Astrocyte of the cerebellum (primary cell): ENCODE measurements at regions not wholly inside any gene's neighbourhood (a gene's known extent, or its start where the extent isn't known, plus 50 kb on each side); places are given as distances from the start of the nearest gene placed in this dataset.

ENCODE experiments used
- DNase-seq: peaks from one replicate; pipeline ENCODE4 v3.0.0-alpha.2; 2011; ENCODE audit warnings: low read depth
- H3K4me3 ChIP-seq: 2 replicates; pipeline ENCODE4 v1.5.1; 2011; ENCODE audit warnings: mild to moderate bottlenecking, low read depth, low read length, moderate library complexity
- in situ Hi-C: cut with HindIII; loops from 2 replicates; pipeline ENCODE4 v1.10.0; 2017; ENCODE audit warnings: low sequenced_read_pairs
- TF ChIP-seq, protein P1 (sequence below): IDR thresholded peaks from 2 replicates; pipeline ENCODE4 v1.5.1; 2012; ENCODE audit warnings: low read length, low read depth, moderate library complexity, mild to moderate bottlenecking; ENCODE audit errors: missing control alignments

DNA sequence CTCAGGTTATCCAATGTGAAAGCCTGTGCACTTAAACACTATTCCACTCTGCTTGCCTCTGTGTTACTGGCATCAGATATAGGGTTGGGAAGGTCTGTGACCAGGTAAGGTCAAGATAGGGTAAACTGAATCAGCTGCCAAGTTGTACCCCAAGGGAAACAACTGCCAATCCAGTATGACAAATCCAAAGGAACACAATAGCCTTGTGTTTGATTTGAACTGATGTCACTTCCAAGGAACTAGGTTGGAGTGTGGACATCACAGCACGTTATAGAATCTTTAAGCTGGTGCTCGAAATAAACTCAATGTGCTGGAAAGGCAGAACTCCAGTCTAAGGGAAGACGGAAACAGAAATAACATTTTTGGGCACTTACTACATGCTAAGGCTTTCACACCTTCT, 223.4 kb upstream of the BTG1 start:
- DNase-seq: no peak
- TF ChIP-seq, protein P1, sequence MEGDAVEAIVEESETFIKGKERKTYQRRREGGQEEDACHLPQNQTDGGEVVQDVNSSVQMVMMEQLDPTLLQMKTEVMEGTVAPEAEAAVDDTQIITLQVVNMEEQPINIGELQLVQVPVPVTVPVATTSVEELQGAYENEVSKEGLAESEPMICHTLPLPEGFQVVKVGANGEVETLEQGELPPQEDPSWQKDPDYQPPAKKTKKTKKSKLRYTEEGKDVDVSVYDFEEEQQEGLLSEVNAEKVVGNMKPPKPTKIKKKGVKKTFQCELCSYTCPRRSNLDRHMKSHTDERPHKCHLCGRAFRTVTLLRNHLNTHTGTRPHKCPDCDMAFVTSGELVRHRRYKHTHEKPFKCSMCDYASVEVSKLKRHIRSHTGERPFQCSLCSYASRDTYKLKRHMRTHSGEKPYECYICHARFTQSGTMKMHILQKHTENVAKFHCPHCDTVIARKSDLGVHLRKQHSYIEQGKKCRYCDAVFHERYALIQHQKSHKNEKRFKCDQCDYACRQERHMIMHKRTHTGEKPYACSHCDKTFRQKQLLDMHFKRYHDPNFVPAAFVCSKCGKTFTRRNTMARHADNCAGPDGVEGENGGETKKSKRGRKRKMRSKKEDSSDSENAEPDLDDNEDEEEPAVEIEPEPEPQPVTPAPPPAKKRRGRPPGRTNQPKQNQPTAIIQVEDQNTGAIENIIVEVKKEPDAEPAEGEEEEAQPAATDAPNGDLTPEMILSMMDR: no peak
- in situ Hi-C loops: no loop called here
- H3K4me3 ChIP-seq: no peak overlapping the region

DNA sequence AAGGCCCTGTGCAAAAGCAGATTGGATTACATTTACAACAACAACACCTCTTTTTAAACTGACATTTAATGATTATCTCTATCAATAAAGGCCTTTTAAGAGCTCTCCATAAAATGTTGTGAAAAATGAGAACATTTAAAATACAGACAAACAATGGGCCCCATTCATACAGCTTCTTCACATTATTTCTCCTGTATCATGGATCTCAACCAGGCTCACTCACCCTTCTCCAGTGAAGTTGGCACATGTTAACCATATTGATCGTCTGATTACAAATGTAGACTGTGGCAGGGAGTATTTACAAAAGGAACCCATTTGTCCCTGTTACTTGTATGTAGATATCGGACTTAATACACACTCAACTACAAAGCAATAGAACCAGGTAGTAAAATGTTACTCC, 220.2 kb upstream of the BTG1 start:
- DNase-seq: no peak
- H3K4me3 ChIP-seq: no peak overlapping the region
- TF ChIP-seq, protein P1: no peak
- in situ Hi-C loops: no loop called here

DNA sequence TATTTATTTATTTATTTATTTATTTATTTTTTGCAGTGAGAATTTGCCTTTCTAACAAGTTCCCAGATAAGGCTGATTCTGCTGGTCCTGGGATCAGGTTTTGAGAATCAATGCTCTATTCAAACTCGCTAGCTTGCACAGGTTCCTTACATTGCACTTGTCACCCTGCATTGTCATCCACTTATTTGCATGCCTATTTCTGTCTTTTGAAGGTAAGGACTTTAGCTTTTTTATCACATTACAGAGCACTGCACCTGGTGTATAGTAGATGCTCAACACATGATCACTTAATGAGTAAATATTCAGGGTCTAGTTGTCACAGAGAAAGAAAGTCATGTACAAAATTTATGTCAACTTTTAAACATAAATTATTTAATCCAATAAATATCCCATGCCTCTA, 219.7 kb upstream of the BTG1 start:
- DNase-seq: no peak
- TF ChIP-seq, protein P1: no peak
- in situ Hi-C loops: no loop called here
- H3K4me3 ChIP-seq: no peak overlapping the region

DNA sequence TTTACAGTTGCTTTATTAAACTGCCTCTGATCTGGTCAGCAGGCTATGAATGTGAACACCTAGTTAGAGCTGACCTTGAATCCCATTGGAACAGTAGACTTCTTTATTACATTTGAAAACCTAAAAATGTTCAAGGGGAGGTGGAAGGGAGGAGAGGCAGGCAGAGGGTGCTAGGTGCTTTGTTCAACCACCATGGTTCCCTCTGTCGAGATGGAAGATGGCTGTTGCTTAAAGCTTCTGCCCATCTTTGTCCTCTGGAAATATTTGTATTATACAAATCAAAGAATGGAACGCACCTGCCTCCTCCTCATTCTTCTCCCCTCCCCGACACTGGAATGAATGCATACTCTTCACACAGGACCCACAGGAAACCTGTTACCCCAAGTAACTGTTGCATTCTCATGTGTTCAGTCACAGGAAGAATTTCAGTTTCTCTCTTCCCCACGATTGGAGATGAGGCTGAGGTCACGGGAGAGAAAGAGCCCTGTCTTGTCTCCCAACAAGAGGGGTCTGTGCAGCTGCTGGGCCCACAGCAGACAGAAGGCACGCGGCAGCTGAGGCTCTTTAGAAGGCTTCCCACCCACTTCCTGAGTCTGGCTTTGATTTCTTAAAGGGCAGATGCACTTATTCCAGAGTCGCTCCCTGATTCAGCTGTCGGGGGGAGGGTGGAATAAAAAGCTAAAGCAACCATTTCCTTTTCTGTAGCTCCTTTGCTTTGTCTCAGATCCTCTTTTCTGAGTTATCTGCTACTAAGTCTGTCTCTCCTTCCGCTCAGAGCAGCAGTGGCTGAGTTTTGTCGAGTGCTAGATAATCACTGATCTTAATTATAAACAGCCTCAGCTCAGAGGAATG, 217.9 kb upstream of the BTG1 start:
- H3K4me3 ChIP-seq: no peak overlapping the region
- in situ Hi-C loops: no loop called here
- TF ChIP-seq, protein P1: no peak
- no peak for DNase-seq

DNA sequence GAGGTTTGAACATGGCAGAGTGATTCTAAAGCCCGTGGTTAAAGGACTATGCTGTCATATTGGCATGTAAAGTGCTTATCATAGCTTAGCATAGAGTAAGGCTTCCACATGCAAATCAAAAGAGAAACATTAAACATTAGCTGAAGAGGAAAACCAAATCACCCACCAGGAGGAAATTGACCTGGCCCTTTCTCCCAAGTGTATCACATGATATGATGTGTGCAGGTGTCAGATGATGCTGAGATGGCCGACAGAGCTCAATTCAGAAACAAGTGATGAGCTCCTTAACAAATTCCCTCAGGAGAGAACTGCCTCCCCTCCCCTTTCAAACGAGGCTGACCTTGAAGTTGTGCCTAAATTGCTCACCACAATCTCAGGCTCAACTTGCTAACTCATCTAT, 217.1 kb upstream of the BTG1 start:
- TF ChIP-seq, protein P1: no peak
- no peak overlapping the region for H3K4me3 ChIP-seq
- in situ Hi-C loops: no loop called here
- no peak for DNase-seq

DNA sequence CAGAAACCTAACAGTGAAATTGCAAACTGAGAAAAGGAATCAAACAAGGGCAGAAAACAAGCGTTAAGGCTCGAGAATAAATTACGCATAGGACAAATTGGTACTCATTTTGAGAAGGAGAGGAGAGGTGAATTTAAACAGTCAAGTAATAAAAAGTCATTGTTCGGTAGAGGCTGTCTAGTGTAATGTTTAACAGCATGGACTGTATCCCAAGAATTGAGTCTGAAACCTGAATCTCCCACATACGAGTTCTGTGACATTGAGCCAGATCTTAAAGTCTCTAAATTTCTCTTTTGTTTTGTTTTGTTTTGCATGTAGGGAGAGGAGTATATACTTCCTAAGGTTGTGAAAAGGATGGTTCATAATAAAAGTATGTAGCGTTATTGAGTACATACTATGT, 216.5 kb upstream of the BTG1 start:
- H3K4me3 ChIP-seq: no peak overlapping the region
- TF ChIP-seq, protein P1: no peak
- in situ Hi-C loops: no loop called here
- DNase-seq: no peak

DNA sequence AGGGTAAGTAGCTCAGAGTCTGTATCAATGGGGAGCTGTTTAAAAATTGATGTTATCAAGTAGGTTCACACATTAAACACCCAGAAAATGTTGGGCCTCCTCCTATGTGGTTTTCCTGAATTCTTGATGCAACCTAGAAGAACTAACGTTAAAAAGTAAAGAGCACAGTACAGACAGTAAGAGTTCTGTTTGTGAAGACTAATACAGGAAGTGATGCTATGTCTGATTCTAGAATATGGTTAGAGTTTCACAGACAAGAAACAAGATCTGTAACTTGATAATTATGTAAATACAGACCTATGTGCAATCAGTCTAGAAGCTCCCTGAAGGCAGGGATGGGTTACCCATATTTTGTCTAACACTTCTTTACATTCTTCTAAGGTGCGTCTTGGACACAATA, 214.9 kb upstream of the BTG1 start:
- DNase-seq: no peak
- no peak overlapping the region for H3K4me3 ChIP-seq
- in situ Hi-C loops: no loop called here

More for the DNA sequence above, 214.9 kb upstream of the BTG1 start:
- TF ChIP-seq, protein P1: no peak
